Neural progenitor cell (in vitro differentiated cells): ENCODE measurements at regions not wholly inside any gene's neighbourhood (a gene's known extent, or its start where the extent isn't known, plus 50 kb on each side); places are given as distances from the start of the nearest gene placed in this dataset.

Source experiments
- DNase-seq: peaks from one replicate; pipeline ENCODE4 v3.0.0-alpha.2; 2016; ENCODE audit warnings: low spot score
- H2AFZ ChIP-seq: fragments of 200-600 bp; sonication (generic); replicated peaks from 2 replicates; pipeline ENCODE4 v1.6.1; 2016; ENCODE audit warnings: antibody characterized with exemption
- H3F3A ChIP-seq: fragments of 200-600 bp; sonication (generic); 2 replicates; pipeline ENCODE4 v1.6.1; 2016; ENCODE audit warnings: antibody characterized with exemption, low read depth
- H3K27ac ChIP-seq: fragments of 200-600 bp; sonication (generic); 2 replicates; pipeline ENCODE4 v1.5.1; 2016; ENCODE audit warnings: mild to moderate bottlenecking
- H3K27me3 ChIP-seq: fragments of 200-600 bp; sonication (generic); 2 replicates; pipeline ENCODE4 v1.6.1; 2016; ENCODE audit warnings: mild to moderate bottlenecking, moderate library complexity
- H3K36me3 ChIP-seq: fragments of 200-600 bp; sonication (generic); 2 replicates; pipeline ENCODE4 v1.5.1; 2016
- H3K4me1 ChIP-seq: fragments of 200-600 bp; sonication (generic); 2 replicates; pipeline ENCODE4 v1.6.1; 2016; ENCODE audit warnings: mixed run types
- H3K4me2 ChIP-seq: fragments of 200-600 bp; sonication (generic); 2 replicates; pipeline ENCODE4 v1.6.1; 2016
- H3K4me3 ChIP-seq: fragments of 200-600 bp; sonication (generic); 2 replicates; pipeline ENCODE4 v1.5.1; 2016
- H3K79me2 ChIP-seq: fragments of 200-600 bp; sonication (generic); 2 replicates; pipeline ENCODE4 v1.6.1; 2016; ENCODE audit warnings: low read depth
- H3K9ac ChIP-seq: fragments of 200-600 bp; sonication (generic); 2 replicates; pipeline ENCODE4 v1.6.1; 2016
- H3K9me3 ChIP-seq: fragments of 200-600 bp; sonication (generic); 2 replicates; pipeline ENCODE4 v1.5.1; 2016; ENCODE audit warnings: low read depth
- H4K20me1 ChIP-seq: fragments of 200-600 bp; sonication (generic); 2 replicates; pipeline ENCODE4 v1.6.1; 2016; ENCODE audit warnings: low read depth
- H3K27ac Mint-ChIP-seq: 3 replicates; pipeline ENCODE4 v1.8.0; 2021; ENCODE audit warnings: mixed read lengths
- H3K27me3 Mint-ChIP-seq: 2 replicates; pipeline ENCODE4 v1.8.0; 2022; ENCODE audit warnings: low read depth, mild to moderate bottlenecking, inconsistent platforms, moderate library complexity, mixed read lengths; ENCODE audit not compliant: insufficient read depth
- H3K36me3 Mint-ChIP-seq: 3 replicates; pipeline ENCODE4 v1.8.0; 2021; ENCODE audit warnings: mixed read lengths
- H3K4me1 Mint-ChIP-seq: 3 replicates; pipeline ENCODE4 v1.8.0; 2021; ENCODE audit warnings: mixed read lengths
- H3K4me3 Mint-ChIP-seq: 3 replicates; pipeline ENCODE4 v1.8.0; 2021; ENCODE audit warnings: mild to moderate bottlenecking, moderate library complexity, mixed read lengths
- H3K9me3 Mint-ChIP-seq: 3 replicates; pipeline ENCODE4 v1.8.0; 2020; ENCODE audit warnings: mixed read lengths
- EZH2 ChIP-seq: fragments of 200-600 bp; sonication (generic); IDR thresholded peaks from 2 replicates; pipeline ENCODE4 v1.6.1; 2017; ENCODE audit warnings: antibody characterized with exemption, mild to moderate bottlenecking, moderate library complexity
- EZH2phosphoT487 ChIP-seq: fragments of 200-600 bp; sonication (generic); IDR thresholded peaks from 2 replicates; pipeline ENCODE4 v1.6.1; 2017; ENCODE audit warnings: antibody characterized with exemption
- TF ChIP-seq, protein P1 (sequence below): fragments of 200-600 bp; sonication (generic); IDR thresholded peaks from 2 replicates; pipeline ENCODE4 v1.5.1; 2017; ENCODE audit warnings: antibody characterized with exemption, mild to moderate bottlenecking

DNA sequence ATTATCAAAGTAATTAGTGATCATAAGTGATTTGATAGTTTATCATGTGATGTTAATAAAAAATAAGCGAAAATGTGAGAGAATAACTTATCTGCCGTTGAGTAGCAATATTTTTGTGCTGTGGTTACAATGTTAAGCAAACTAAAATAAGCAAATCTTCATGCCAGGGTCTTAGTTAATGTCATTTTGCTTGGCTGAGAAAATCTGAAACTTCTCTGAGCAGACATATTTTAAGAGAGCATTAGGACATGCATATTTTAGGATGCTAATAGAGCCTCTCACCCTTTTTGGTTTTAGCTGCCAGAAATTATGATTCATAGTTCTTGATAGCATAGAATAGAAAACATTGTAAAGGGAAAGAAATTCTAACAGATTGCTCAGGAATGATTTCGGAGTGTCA is 233.5 kb upstream of the ZEB2 start:
- H3K27ac Mint-ChIP-seq = no peak overlapping the region
- Histone ChIP-seq H3K9ac (no peak overlapping the region), H3K4me1 (no peaks in the 10 kb centered on the region), H2AFZ (no peak overlapping the region), H3K27me3 (no peaks in the 10 kb centered on the region), H3K27ac (no peak overlapping the region), H3F3A (no peaks in the 10 kb centered on the region), H3K79me2 (no peaks in the 10 kb centered on the region), H4K20me1 (no peaks in the 10 kb centered on the region), H3K36me3 (no peaks in the 10 kb centered on the region), H3K4me3 (no peak overlapping the region), H3K4me2 (no peak overlapping the region), H3K9me3 (peaks cover 10% of the 10 kb centered on the region)
- no peak overlapping the region for H3K4me3 Mint-ChIP-seq
- no peaks in the 10 kb centered on the region for H3K27me3 Mint-ChIP-seq
- peaks cover 3% of the 10 kb centered on the region for H3K36me3 Mint-ChIP-seq
- TF ChIP-seq, protein P1, sequence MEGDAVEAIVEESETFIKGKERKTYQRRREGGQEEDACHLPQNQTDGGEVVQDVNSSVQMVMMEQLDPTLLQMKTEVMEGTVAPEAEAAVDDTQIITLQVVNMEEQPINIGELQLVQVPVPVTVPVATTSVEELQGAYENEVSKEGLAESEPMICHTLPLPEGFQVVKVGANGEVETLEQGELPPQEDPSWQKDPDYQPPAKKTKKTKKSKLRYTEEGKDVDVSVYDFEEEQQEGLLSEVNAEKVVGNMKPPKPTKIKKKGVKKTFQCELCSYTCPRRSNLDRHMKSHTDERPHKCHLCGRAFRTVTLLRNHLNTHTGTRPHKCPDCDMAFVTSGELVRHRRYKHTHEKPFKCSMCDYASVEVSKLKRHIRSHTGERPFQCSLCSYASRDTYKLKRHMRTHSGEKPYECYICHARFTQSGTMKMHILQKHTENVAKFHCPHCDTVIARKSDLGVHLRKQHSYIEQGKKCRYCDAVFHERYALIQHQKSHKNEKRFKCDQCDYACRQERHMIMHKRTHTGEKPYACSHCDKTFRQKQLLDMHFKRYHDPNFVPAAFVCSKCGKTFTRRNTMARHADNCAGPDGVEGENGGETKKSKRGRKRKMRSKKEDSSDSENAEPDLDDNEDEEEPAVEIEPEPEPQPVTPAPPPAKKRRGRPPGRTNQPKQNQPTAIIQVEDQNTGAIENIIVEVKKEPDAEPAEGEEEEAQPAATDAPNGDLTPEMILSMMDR = no peak
- no peak for TF ChIP-seq EZH2phosphoT487
- no peak for TF ChIP-seq EZH2
- no peak for DNase-seq
- no peaks in the 10 kb centered on the region for H3K4me1 Mint-ChIP-seq
- H3K9me3 Mint-ChIP-seq = peaks cover 17% of the 10 kb centered on the region

DNA sequence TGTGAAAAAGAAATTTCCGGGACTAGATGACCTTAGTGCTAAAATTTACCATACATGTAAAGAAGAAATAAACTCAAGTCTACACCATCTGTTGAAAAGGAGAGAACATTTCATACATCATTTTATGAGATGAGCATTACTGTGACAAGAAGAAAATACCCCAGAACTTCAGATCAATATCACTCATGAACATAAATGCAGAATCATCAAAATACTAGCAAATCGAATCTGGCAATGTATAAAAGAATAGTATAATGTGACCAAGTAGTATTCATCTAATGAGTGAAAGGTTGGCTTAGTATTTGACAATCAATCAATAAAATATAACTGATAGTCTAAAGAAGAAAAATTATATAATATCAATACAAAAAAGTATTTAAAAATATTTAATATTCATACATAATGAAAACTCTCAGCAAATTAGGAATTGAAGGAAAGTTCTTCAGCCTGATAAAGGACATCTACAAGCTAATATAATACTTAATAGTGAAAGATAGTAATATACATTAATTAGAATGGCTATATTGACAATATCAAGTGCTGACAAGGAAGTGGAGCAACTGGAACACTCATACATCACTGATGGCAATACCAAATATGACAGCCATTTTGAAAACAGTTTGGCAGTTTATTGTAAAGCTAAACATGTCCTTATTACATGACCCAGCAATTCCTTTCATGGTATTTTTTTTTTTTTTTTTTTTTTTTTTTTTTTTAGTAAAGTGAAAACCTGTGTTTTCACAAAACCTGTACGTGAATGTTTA is 231.4 kb upstream of the ZEB2 start:
- Histone ChIP-seq H3K4me2 (no peak overlapping the region), H3F3A (no peaks in the 10 kb centered on the region), H3K79me2 (no peaks in the 10 kb centered on the region), H3K27me3 (no peaks in the 10 kb centered on the region), H2AFZ (no peak overlapping the region), H3K9me3 (peaks cover 24% of the 10 kb centered on the region), H4K20me1 (no peaks in the 10 kb centered on the region), H3K36me3 (no peaks in the 10 kb centered on the region), H3K27ac (no peak overlapping the region), H3K4me1 (no peaks in the 10 kb centered on the region), H3K9ac (no peak overlapping the region), H3K4me3 (no peak overlapping the region)
- TF ChIP-seq, protein P1 = no peak
- TF ChIP-seq EZH2 (no peak), EZH2phosphoT487 (no peak)
- Mint-ChIP-seq H3K27me3 (no peaks in the 10 kb centered on the region), H3K4me1 (no peaks in the 10 kb centered on the region), H3K27ac (no peak overlapping the region), H3K36me3 (peaks cover 4% of the 10 kb centered on the region), H3K4me3 (no peak overlapping the region), H3K9me3 (peaks cover 34% of the 10 kb centered on the region)
- no peak for DNase-seq

DNA sequence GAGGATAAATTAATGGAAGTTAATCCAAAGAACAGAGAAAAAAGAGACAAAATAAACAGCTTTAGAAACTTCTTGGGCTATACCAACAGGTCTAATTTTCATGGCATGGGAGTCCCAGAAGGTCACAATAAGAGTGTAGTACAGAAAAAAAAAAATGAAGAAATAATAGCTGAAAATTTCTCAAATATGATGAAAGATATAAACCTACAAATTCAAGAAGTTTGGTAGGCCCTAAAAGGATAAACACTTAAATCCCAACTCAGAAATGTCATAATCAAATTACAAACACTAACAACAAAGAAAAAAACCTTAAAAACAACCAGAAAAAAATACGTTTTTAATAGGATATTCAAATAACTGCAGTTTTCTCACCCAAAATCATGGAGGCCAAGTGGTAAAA is 229.3 kb upstream of the ZEB2 start:
- DNase-seq = no peak
- Mint-ChIP-seq H3K4me3 (no peak overlapping the region), H3K4me1 (no peaks in the 10 kb centered on the region), H3K27me3 (no peaks in the 10 kb centered on the region), H3K36me3 (peaks cover 4% of the 10 kb centered on the region), H3K27ac (no peak overlapping the region), H3K9me3 (peaks cover 43% of the 10 kb centered on the region)
- no peak overlapping the region for H3K4me3 ChIP-seq
- H2AFZ ChIP-seq = no peak overlapping the region
- H3K27ac ChIP-seq = no peak overlapping the region
- no peaks in the 10 kb centered on the region for H3K36me3 ChIP-seq
- no peak overlapping the region for H3K9ac ChIP-seq
- no peaks in the 10 kb centered on the region for H4K20me1 ChIP-seq
- H3K9me3 ChIP-seq = peaks cover 24% of the 10 kb centered on the region
- H3K27me3 ChIP-seq = no peaks in the 10 kb centered on the region
- H3K4me2 ChIP-seq = no peak overlapping the region
- H3F3A ChIP-seq = no peaks in the 10 kb centered on the region
- TF ChIP-seq EZH2 (no peak), EZH2phosphoT487 (no peak)
- TF ChIP-seq, protein P1 = no peak
- no peaks in the 10 kb centered on the region for H3K79me2 ChIP-seq
- no peaks in the 10 kb centered on the region for H3K4me1 ChIP-seq
